HG03354 (cell line): ENCODE measurements at regions not wholly inside any gene's neighbourhood (a gene's known extent, or its start where the extent isn't known, plus 50 kb on each side); places are given as distances from the start of the nearest gene placed in this dataset.
"Not testable (repeated sequence)": the region's sequence is repeated elsewhere in the genome, so short reads cannot be mapped to it uniquely, and the experiment has no call there.

Experiments
- ATAC-seq: cut with Tn5 transposase; IDR thresholded peaks from one replicate; pipeline ENCODE4 v1.9.1; 2021; ENCODE audit warnings: mild to moderate bottlenecking; ENCODE audit not compliant: unreplicated experiment, poor library complexity, severe bottlenecking

DNA sequence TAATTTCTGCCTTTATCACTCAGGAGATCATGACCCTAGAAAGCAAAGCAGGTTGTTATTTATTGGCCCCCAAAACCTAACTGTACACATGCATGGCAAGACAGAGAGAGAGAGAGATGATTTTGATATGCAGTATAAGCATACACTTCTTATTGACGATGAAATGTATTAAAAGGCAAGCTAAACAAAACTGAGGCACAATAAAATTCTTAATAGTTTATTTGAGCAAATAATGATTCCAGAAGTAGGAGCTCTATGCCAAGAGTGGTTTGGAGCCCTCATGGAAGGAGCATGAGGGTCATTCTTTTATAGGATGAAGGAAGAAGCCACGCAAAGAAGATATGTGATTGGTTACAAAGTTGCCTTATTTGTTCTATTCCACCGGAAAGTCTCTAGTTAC is 616.0 kb downstream of the FBXO15 start:
- ATAC-seq, result no peak

GRCh38 chr18:73528066-73528465 is 619.6 kb downstream of the FBXO15 start:
- ATAC-seq, result no peak

DNA sequence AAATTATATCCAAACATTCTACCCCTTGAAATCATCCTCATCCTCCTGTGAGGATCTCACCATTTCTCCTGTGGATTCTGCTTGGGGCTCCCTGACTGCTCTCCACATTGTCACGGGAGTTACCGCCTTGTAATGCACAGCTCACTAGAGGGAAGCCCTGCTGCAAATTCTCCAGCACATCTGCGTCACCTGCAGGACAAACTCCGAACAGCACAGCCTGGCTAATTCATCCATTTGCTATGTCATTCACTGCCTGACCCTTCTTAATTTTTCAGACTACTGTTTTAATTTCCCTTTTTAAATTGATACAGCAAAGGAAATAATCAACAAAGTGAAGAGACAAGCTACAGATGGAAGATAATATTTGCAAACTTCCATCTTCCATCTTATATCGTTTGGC is 627.4 kb downstream of the FBXO15 start:
- no peak for ATAC-seq

DNA sequence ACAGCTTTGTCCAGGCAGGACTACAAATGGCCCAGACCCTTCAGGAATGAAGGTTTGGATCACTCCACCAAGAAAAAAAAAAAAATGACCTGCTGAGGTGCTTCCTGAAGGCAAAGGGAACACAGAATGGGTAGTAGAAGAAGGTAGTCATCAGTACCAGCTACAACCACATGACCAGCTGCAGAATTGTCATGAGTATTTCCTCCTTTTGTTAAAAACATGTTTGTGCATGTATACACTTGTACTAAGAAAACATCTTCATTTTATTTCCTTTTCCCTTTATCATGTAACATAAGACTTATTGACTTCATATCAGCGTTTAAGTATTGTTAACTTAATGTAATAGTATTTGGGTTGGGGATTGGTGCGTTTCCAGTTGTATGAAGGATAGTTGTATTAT is 631.6 kb downstream of the FBXO15 start:
- not testable (repeated sequence) for ATAC-seq

DNA sequence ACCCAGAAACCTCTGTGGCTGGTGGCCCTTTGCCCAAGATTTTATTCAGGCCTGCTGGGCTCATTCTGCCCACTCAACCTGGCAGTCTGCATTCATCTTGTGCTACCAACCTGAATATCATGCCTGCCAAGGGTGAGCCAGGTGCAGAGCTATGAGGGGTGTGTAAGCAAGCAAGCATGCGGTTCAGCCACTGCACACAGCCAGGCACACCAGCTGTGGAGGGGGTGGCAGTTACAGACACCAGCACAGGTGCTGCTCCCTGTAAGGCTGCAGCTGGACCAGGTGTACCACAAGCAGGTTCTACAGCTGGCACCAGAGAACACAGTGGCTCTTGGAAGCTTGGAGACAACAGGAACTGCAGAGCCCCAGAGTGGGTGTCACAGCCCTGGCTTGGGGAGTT is 633.2 kb downstream of the FBXO15 start:
- ATAC-seq, result no peak

GRCh38 chr18:73511771-73512503 is 635.7 kb downstream of the FBXO15 start:
- no peak for ATAC-seq

DNA sequence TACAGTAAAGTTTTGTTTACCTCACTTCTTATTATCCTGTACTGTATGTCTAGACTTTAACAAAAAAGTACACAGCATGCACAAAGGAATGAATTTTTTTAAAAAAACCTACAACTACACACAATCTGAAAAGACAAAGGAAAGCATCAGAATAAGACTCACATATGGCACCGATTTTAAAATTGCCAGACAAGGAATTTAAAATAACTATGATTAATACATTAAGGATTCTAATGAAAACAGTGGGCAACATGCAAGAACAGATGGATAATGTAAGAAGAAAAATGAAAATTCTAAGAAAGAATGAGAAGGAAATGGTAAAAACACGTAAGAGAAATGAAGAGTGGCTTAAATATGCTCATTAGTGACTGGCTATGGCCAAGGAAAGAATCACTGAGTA is 638.2 kb downstream of the FBXO15 start:
- no peak for ATAC-seq

- no peak for ATAC-seq
Measured at GRCh38 chr18:73503326-73503725, 635.5 kb upstream of the NETO1 start.

DNA sequence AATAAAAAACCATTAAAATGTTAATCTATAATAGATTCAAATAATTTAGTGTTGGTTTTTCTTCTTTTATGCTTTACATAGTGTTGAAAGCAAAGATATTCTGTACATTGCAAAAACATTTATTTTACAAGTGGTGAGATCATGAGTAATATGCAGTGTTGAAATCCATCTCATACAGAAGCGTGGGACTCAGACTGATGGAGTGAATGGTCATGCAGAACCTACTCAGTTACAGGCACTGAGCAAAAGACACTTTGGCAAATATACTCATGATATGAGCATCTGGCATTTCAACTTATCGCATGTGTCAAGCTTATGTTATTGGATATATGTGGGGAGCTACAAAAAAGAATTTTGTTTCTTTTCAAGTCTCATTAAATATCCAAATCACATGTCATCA is 620.2 kb upstream of the NETO1 start:
- ATAC-seq, result no peak

DNA sequence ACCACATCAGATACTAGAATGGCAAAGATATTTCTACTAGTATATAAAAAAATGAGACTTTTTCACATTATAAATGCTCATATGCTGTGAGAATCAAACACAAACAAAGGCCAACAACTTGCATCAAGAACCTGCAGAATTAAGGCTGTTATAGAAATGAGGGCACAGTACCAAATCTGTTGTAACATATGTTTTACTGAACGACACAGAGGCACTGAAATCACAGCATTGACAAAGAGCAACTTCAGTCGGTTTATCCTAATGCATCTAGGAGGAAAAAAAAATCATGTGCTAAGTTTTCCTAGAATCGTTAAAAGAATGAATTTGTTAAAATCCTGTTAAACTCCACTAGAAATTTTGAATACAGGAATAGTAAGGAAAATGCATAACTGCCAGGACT is 617.4 kb upstream of the NETO1 start:
- no peak for ATAC-seq

GRCh38 chr18:73482901-73483300 is 615.1 kb upstream of the NETO1 start:
- ATAC-seq, result no peak

DNA sequence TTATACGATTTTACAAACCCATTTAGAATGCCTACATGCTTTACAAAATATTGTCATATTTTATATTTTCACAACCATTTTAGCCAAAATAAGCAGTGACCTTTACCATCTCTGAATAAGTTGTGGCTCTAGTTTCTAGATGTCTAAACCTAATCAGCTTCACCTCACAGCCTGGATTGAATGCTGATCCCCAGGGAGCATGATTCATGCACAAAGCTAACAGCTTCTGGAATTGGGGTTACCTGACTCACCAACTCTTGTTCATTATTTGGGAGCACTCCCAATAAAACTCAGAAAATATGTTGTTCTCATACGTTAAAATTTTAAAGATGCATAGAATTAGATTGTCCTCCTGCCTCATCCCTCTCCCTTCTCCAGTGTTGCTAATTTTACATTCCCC is 611.7 kb upstream of the NETO1 start:
- ATAC-seq, result no peak

GRCh38 chr18:73478191-73478590 is 610.4 kb upstream of the NETO1 start:
- no peak for ATAC-seq

GRCh38 chr18:73476031-73476430 is 608.2 kb upstream of the NETO1 start:
- no peak for ATAC-seq

DNA sequence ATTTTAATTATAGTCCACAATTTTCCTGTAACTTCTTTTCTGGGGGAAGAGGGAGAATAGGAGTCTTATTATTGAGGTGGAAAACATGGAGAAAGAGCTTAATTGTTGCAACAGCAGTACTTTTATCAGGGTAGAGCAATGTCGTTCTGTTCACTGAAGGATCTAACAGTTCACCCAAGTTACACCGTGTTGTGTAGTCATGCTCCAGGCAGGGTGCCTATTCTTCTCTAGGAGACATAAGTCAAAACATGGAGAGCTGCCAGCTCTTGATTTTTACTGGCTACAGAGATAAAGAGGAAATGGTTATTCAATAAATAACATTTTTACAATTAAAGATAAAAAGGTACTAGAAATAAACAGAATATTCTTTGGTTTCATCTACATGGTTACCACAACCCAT is 594.3 kb upstream of the NETO1 start:
- no peak for ATAC-seq

DNA sequence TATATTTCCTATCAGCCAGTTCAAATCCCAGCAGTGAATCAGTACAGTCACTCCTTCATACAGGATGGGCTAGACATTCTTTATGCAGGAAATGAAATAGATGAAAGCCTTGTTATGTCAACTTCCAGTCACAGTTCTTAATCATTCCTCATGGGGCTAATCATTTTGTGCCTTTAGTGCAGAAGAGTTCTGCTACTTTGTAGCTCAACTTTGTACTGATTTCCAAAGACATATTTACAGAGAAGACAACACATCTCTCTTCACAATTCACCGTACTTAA is 593.9 kb upstream of the NETO1 start:
- ATAC-seq, result no peak

DNA sequence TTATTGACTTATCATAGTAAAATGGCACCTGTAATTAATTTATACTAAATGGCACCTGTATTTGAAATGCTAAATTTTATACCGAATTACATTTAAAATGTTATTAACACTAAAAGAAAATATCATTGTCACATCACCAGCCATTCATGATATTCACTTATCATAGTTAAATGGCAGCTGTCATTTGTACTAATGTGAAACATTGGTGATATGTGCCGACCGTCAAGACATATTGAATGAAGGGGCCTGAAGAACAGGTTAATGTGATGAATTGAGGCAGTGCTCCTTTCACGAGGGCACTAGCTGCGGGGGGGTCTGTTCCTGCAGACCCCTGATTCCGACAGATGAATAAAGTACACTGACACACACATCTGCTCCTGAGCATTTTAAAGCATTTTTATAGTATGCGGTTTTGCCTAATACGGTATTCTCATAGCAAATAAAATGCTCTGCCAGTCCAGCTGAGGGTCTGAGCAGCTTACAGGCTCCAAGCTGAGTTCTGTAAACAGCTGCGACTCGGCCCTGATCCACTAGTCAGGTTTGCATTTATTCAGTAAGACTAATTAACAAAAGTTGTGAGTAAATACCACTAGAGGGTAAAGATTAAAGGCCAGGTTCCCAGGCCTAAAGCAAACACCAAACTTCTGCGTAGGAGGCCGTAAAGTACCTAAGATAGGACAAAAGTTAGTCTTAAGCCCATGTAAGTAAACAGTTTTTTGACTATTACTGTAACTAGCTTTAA is 593.4 kb upstream of the NETO1 start:
- no peak for ATAC-seq

GRCh38 chr18:73458186-73458964 is 590.6 kb upstream of the NETO1 start:
- ATAC-seq, result no peak

DNA sequence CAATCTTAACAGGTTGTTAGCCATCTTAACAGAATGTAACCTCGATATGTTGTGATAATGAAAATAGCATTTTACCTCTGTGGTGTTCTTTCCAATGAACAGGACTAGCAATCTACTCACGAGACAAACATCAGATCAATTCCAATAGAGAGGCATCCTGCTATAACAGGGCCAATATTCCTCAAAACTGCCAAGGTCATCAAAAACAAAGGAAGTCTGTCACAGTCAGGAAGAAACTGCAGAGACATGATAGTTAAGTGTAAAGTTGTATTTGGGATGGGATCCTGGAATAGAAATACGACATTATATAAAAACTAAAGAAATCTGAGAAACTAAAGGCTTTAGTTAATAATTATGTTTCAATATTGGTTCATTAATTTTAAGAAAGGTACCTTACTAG is 588.9 kb upstream of the NETO1 start:
- no peak for ATAC-seq

DNA sequence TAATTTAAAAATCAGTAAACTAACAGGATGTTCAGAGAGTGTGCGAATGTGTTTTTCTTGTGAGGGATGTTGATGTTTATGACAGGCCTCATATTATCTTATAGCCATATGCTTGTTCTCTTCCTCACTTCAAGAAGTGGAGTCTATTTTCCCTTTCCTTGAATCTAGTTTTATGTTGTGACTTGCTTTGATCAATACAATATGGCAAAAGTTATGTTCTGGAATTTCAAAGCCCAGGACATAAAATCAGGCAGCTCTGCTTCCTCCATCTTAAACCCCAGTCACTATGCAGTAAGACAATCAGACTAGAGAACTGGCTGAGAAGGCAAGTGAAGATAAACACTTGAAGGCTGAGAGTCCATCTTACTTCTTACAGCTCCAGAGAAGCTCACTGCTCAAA is 585.1 kb upstream of the NETO1 start:
- no peak for ATAC-seq

DNA sequence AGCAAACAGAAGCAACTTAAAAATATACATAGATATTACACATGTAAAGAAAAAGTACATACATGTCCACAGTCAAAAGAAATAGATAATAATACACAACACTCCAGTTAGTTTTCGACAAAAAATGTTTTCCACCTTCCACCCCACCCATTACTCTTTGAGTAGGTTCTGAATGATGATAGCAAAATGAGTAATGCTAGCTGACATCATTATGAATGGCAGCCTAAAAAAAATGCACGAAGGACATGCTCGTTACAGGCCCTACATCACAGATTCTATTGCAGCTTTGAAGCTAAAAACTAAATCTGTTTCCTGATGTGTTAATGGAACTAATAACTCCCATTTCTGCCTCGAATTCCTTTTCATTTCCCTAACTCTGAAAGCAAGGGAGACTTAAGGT is 578.7 kb upstream of the NETO1 start:
- no peak for ATAC-seq
